ENCODE measurements at regions not wholly inside any gene's neighbourhood (a gene's known extent, or its start where the extent isn't known, plus 50 kb on each side); places are given as distances from the start of the nearest gene placed in this dataset.
"Not testable (repeated sequence)": the region's sequence is repeated elsewhere in the genome, so short reads cannot be mapped to it uniquely, and the experiment has no call there.

DNA sequence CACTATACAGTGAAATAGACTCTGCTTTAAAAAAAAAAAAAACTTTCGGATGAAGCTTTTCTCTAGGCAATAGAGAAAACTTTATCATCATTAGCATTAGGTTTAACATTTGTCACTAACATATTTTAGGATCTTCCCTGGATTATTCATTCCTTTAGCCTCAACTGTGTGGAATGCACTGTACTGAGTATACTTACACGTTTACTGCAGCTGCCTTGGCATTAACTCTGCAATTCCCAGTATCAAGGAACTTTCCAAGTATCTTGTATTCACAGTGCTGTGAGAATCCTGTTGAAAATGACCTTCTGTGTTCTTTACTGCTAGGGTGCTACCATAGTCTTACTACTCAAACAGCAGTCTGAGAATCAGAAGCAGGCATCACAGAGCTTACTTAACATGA, 328.2 kb upstream of the COL3A1 start:
- no peak for DNase-seq

DNA sequence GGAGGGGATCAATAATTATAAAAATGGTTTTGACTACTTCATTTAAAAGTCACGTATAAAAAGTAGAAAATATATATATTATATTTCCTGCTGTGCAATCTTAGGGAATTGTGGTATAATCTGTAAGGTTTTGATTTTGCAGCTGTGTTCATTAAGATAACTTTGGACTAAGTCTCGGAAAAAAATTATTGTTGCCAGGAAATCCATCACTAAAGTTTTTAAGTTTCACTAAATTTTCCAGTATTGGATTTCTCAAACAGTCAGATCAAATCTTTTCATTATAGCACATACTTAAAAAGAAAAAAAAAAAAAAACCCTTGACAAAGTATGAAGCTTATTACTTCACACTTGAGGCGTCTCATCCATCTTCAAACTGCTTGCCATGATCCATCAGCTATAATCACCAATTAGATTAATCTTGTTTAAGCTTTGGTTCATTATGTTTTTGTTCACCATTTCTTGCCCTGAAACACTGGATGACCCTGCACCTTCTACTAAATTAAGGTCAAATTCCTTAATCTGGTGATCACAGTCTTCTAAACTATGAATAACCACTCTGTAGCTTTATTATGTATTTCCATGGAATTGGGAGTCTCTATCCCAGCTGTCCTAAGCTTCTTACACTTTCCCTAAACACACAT, 326.6 kb upstream of the COL3A1 start:
- intact Hi-C loops (cut with DNase I): no loop called here
- DNase-seq: no peak

More for the DNA sequence above, 328.2 kb upstream of the COL3A1 start:
- intact Hi-C loops (cut with DNase I): no loop called here

DNA sequence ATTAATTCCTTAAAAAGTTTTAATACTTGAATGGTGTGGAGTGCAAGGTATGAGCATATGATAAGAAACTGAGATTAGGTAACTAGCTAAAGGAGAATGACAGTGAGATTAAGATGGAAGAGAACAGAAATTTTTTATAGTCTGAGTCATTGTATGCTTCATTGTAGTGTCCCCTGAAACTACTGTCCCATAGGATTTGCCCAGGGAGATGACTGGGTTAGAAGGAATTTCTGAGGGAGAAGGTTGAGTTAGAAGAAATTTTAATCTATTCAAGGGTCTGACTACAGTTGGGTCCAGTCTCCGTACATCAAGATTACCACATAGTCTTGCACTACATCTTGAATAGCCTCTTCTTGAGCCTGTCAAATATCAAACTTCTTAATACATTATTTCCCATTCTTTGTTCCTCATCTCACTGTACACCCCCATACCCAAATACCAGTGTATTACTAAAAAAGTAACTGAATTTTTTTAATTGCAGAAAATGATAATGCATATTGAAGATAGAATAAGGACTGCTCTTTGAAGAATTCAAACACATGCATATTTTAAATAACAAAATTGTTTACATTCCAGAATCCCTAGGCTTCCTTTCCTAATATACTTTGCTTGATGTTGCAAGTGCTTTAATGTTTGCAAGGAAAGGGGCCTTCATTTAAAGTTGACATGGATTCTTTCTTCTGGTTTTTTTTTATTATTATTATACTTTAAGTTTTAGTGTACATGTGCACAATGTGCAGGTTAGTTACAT, 314.3 kb upstream of the COL3A1 start:
- no peak for DNase-seq
- intact Hi-C loops (cut with DNase I): no loop called here

DNA sequence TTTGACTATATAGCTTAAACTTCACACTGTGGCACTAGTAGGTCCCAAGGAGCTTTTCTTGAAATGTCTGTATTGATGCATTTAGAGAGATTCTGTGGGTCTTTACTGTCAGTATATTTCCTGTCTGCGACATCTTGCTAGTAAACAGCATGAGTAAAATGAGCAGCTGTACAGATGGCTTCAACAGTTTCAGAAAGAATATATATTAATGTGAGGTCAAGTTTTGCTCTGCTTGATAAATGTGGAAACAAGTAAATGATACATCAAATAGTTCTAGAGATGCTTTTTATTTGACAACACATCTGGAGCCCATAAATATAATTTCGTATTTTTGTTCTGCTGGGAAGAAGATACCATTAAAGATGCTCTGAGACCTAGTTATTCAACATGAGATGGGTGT, 310.9 kb upstream of the COL3A1 start:
- intact Hi-C loops (cut with DNase I): no loop called here
- no peak for DNase-seq

DNA sequence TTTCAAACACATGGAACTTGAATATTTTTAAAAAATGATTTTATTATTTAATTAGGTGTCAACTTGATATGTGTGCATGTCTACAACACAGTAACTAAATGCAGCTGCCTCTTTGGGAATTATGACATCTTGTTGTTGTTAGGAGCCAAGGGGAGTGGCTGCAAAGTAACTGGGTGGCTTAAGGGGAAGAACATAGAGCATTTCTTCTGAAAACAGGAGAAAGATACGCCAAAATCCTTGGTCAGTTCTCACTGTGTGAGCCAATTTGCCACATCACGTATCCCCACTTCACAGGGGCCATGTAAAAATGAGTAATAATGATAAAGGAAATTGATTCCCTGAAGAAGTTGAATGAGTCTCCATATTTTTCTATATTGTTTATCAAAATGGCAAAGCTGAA, 309.8 kb upstream of the COL3A1 start:
- intact Hi-C loops (cut with DNase I): no loop called here
- no peak for DNase-seq

DNA sequence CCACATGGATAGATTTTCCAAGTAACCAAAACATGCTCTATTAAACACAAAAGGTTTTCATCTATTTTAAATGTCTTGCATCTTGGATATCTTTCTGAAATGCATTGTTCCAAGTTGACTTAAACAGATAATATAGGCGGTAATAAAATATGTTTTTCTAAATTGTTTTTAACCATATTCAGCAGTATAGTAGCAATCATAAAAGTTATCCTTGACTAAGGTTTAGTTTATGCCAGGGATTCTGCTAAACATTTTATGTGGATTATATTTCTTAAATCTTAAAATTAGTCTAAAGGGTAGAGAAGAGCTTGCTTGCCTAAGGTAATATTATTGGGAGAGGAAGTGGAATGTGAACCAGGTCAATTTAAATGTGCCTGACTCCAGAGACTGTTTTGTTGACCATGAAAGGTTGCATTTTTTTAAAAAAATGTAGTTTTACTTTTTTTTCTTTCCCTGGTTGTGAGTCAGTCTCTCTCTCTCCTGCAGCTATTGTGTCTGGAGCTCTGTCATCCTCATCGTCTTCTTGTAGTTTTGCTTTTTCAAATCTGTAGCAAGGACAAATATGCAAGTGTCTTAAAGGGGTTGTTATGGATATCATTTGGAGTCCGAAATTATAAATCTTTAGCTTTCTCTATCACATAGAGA, 309.1 kb upstream of the COL3A1 start:
- no peak for DNase-seq
- intact Hi-C loops (cut with DNase I): no loop called here

DNA sequence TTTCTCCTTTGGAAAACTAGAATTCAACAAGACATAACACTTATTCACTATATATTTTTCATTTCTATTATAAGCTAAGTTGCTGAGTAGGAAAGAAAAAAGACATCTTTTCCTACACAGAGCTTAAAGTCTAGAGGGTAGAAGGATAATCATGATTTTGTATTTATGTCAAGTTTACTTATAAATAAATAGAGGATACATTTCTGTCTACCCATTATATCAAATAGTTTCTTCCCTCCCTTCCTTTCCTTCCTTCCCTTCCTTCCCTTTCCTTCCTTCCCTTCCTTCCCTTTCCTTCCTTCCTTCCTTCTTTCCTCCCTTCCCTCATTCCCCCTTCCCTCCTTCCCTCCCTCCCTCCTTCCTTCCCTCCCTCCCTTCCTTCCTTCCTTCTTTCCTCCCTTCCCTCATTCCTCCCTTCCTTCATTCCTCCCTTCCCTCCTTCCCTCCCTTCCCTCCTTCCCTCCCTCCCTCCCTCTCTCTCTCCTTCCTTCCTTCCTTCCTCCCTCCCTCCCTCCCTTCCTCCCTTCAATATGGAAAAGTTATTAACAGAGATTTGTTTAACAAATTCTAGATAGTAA, 308.4 kb upstream of the COL3A1 start:
- DNase-seq: no peak
- intact Hi-C loops (cut with DNase I): no loop called here

DNA sequence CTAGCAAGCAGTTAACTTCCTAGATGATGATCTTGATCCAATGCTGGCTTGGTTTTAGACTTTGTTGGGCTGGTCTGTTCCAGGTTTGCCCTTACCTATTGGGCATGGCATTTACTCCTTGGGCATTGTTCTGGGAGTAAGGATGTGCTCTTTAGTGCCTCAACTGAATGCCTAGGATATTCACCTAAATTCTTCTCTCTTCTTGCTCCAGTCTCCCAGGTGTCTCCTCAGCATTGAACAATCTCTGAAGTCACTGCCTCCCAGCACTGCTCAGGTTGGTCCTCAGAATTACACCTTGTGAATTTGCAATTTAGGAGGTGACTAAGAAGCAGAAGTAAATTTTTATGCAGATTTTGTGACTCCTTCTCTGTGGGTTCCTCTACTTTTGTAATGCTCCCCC, 307.7 kb upstream of the COL3A1 start:
- DNase-seq: no peak
- intact Hi-C loops (cut with DNase I): no loop called here

DNA sequence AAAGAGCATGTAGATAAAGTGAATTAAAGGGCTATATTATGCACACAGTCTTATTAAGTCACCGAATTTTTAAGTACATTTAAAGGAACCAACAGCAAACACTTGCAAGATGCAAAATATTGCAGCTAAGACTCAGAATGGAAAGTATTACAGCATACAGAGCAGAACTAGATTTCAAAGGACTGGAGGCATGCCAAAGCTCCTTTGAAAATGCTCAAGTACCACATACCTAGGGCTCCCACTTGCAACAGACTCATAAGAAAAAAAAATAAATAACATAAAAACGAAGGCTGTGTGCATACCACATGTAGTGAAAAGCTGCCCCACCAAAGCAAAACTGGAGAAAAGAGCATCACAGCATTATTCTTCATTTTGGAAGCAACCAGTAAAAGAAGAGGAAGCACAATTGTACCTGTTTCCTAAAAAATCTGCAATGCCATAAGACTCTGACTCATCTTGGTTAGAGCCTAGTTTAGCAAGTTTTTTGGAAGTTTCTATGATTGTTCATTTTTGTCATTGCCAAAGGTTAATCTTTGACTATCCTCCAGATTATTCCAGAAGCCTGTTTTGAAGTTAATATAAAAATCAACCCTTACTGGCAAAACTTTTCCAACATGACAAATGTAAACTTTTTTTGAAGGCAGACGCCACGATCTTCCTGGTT, 306.0 kb upstream of the COL3A1 start:
- no peak for DNase-seq
- intact Hi-C loops (cut with DNase I): no loop called here

DNA sequence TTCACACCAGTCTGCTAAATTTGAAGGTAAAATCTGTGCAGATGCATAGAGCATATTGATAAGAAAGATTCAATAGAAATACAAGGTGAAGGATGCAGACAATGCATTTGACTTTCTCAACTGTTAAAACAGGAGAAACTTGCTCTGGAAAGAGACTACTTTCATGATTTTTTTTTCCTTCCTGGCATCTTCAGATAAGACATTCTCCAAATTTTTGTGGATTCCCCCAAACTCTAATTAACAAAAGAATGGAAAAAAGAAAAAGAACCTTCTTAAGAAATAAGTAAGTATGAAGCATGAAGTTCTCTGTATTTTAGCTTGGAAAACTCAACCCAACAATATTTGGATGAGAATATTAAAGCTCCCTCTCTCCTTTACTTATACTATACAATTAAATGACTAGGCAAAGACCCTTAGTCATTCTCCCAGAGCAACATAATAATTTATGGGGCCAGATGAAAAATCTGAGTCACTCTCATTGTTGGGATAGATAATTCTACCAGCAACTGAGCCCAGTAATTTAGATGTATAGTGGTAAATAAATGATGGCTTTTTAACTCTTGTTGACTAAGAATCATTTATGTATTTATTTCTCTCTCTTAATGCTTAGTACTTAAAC, 298.7 kb upstream of the COL3A1 start:
- intact Hi-C loops (cut with DNase I): no loop called here
- no peak for DNase-seq

DNA sequence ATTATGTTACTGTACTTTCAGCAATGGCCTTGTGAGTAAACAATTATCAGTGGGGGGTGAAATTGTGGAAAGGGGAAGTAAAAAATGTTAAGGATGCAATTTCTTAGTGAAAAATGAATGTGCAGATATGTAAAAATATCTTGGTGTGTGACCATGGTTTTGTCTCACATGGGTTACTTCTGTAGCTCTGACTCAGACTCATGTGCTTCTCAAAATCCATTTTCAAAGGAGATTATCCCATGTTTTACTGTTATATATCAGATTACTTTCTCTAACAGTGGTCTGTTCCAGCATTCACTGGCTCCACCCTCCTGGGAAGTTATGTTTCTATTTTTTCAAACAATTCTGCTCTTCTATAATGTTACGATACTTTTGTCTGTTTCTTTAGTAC, 298.2 kb upstream of the COL3A1 start:
- intact Hi-C loops (cut with DNase I): no loop called here
- DNase-seq: no peak

DNA sequence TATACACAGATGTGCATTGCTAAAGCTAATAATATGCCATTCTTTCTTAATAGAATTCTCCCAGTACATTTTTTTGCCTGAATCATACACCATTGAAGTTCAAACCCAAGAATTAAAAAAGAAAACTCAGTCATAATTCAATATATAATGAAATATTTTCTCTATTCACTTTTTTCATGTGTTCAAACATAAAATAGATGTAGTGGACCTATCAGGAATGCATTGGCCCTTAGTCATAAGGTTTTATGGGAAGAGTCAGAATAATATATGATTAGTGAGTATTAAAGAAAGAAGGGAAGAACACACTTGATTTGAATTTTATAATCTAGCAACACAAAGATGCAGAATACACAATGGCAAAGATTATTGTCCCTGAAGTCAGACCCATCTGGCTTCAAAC, 297.0 kb upstream of the COL3A1 start:
- DNase-seq: no peak
- intact Hi-C loops (cut with DNase I): no loop called here

DNA sequence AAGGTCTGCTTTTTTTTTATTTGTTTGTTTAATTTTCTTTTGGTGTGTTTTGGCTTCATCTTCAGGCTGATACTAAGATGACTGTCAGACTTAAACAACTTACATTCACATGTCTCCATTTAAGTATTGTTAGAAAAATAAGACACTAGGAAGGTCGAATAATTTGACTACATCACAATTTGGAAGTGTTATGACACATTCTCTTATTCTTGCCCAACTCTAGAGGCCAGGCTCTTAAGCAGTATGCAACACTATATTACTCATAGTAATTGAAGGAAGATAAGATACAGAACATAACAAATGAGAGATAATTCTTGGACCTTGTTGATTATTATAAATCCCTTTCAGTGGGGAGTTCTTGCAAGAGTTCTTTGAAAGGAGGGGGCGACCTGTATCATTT, 295.3 kb upstream of the COL3A1 start:
- no peak for DNase-seq
- intact Hi-C loops (cut with DNase I): no loop called here

DNA sequence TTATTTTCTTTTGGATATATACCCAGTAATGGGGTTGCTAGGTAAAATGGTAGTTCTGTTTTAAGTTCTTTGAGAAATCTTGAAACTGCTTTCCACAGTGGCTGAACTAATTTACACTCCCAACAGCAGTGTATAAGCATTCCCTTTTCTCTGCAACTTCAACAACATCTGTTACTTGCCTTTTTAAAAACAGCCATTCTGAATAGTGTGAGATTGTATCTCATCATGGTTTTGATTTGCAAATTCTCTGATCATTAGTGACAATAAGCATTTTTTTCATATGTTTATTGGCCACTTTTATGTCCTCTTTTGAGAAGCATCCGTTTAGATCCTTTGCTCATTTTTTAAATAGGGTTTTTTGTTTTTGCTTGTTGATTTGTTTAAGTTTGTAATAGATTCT, 291.3 kb upstream of the COL3A1 start:
- intact Hi-C loops (cut with DNase I): no loop called here
- DNase-seq: no peak

DNA sequence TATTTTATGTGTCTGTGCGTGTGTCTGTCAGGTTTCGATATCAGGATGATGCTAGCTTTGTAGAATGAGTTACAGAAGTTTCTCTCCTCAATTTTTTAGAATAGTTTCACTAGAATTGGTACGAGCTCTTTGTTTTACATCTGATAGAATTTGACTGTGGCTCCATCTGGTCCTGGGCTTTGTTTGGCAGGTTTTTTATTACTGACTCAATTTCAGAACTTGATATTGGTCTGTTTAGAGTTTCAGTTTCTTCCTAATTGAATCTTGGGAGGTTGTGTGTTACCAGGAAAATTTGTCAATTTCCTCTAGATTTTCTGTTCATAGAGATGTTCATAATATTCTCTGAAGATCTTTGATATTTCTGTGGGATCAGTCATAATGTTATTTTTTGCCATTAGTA, 289.4 kb upstream of the COL3A1 start:
- intact Hi-C loops (cut with DNase I): no loop called here
- DNase-seq: no peak

DNA sequence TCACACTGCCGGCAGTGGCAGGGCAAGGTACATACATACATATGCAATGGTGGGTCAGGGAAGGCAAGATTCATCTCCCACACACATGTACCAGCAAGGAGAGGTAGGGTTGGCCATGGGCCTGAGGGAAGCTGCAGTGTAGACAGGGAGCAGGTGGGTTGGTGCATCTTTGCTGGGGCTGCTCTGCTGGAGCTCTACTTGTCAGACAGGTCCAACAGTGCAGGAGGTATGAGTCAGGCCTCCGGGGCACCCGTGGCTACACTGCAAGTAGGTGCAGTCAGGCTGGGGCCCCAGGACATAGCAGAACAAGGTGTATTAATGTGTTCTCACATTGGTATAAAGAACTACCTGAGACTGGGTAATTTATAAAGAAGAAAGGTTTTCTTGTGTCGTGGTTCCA, 281.1 kb upstream of the COL3A1 start:
- peak in 2 of 10 donors; percentile 48 to 59 for DNase-seq
- intact Hi-C loops (cut with DNase I): no loop called here

DNA sequence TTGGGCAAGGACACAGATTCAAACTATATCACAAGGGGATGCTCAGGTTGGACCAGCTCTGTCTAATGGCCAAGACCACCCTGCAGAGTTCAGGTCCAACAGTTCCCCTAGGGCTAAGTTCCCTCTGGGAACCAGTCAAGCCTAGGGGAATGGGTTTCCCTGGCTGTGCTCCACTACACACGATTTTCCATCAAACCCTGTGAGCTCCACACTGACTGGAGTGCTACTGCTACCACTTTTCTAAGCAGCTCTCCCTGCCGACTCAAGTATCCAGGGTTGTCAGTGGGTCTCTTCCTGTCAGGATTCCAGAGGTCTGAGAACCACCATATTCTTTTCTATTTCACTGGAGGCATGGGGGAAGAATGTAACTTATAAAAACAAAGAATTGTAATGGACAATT, 280.4 kb upstream of the COL3A1 start:
- DNase-seq: no peak
- intact Hi-C loops (cut with DNase I): no loop called here

DNA sequence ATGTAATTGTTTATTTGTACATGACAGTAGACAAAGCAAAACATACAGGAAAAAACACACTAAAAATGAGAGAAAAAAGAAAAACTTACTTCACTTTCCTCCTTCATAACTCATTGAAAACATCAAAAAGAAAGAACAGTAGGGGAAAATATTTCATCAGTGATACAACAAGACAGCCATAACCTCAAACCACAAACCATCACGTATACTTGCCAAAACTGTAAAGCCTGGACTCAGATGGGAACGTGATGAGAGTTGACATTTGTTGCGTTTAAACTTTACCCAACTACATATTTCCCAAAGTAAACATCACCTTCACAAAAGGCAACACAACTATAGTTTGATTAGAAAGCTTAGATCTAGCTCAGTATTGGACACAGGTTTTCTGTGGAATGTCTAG, 278.2 kb upstream of the COL3A1 start:
- DNase-seq: no peak
- intact Hi-C loops (cut with DNase I): no loop called here

DNA sequence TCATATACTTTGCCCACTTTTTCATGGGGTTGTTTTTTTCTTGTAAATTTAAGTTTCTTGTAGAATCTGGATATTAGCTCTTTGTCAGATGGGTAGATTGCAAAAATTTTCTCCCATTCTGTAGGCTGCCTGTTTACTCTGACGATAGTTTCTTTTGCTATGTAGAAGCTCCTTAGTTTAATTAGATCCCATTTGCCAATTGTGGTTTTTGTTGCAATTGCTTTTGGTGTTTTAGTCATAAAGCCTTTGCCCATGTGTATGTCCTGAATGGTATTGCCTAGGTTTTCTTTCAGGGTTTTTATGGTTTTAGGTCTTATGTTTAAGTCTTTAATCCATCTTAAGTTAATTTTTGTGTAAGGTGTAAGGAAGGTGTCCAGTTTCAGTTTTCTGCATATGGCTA, 276.0 kb upstream of the COL3A1 start:
- intact Hi-C loops (cut with DNase I); DNase-seq: not testable (repeated sequence)

DNA sequence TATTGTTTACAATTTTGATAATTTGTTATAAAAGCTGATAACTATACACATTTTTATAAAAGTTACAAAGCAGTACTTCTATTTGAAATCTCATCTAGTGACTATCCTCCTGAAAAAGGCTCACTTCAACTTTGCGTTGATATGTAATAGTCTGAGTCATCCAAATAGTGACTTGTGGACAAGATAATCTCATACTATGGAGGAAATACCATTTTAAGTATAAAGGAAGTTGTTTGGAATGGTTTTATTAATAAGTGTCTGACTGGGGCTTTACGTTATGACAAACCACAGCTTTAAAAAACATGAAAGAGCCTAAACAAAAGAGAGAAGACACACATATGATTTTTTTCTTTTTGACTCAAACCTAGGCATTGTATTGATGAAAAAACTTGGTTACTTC, 272.3 kb upstream of the COL3A1 start:
- intact Hi-C loops (cut with DNase I): no loop called here
- no peak for DNase-seq

DNA sequence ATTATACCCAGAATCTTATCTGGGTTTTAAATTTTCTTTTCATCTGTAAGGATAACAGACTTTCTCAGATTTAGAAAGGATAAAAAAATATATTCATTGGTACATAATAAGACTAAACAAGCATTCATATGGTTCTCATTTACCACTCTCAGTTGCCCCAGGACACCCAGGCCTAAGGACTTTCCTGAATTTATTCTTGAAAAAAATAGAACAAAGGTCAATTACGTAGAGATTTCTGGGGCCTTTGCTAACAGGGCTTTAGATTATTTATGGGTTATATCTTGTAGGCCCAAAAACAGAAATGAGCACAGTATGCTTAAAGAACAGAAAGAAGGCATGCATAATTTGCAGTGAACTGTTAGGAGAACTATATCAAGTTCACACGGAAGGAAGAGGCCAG, 269.0 kb upstream of the COL3A1 start:
- DNase-seq: no peak

More for the DNA sequence above, 269.0 kb upstream of the COL3A1 start:
- intact Hi-C loops (cut with DNase I): no loop called here
